Naive B cell (primary cell): ENCODE measurements at regions not wholly inside any gene's neighbourhood (a gene's known extent, or its start where the extent isn't known, plus 50 kb on each side); places are given as distances from the start of the nearest gene placed in this dataset.

Source experiments
- ATAC-seq, 2 donors: fragments of 150-1000 bp; cut with Tn5 transposase; 2 replicates each; pipeline ENCODE4 v1.10.0; 2021; ENCODE audit warnings: low read depth in 2 of 2, mild to moderate bottlenecking in 2 of 2, moderate library complexity in 2 of 2
- DNase-seq: peaks from one replicate; pipeline ENCODE4 v3.0.0; 2022
- H3K27ac Mint-ChIP-seq, 6 donors: one replicate each; pipeline ENCODE4 v1.8.0; 2020 to 2022; ENCODE audit warnings: mild to moderate bottlenecking in 6 of 6, mixed read lengths in 6 of 6, moderate library complexity in 5 of 6, inconsistent platforms in 2 of 6
- H3K27me3 Mint-ChIP-seq, 3 donors: one replicate each; pipeline ENCODE4 v1.8.0; 2021 to 2022; ENCODE audit warnings: mixed read lengths in 3 of 3, mild to moderate bottlenecking in 1 of 3
- H3K36me3 Mint-ChIP-seq, 2 donors: one replicate each; pipeline ENCODE4 v1.8.0; 2020 to 2022; ENCODE audit warnings: mixed read lengths in 2 of 2, inconsistent platforms in 1 of 2, mild to moderate bottlenecking in 1 of 2
- H3K4me1 Mint-ChIP-seq, 3 donors: one replicate each; pipeline ENCODE4 v1.8.0; 2020 to 2022; ENCODE audit warnings: mixed read lengths in 3 of 3, inconsistent platforms in 1 of 3, mild to moderate bottlenecking in 1 of 3, moderate library complexity in 1 of 3
- H3K4me3 Mint-ChIP-seq, 8 donors: one replicate each; pipeline ENCODE4 v1.8.0; 2020 to 2022; ENCODE audit warnings: mild to moderate bottlenecking in 8 of 8, mixed read lengths in 8 of 8, moderate library complexity in 8 of 8, inconsistent platforms in 2 of 8
- H3K9me3 Mint-ChIP-seq, 7 donors: one replicate each; pipeline ENCODE4 v1.8.0; 2020 to 2022; ENCODE audit warnings: mixed read lengths in 7 of 7, mild to moderate bottlenecking in 5 of 7, inconsistent platforms in 2 of 7, moderate library complexity in 1 of 7

GRCh38 chr2:188204824-188205223 lies 86.8 kb upstream of the GULP1 start:
- Mint-ChIP-seq H3K4me1 (no peaks in the 10 kb centered on the region), H3K4me3 (no peak overlapping the region), H3K27me3 (no peaks in the 10 kb centered on the region), H3K27ac (no peak overlapping the region), H3K9me3 (peaks cover 0 to 16% (median 4%) of the 10 kb centered on the region in 7 donors), H3K36me3 (no peaks in the 10 kb centered on the region)
- ATAC-seq (no peak), DNase-seq (no peak)

- Mint-ChIP-seq H3K36me3 (no peaks in the 10 kb centered on the region), H3K9me3 (peaks cover 0 to 16% (median 3%) of the 10 kb centered on the region in 7 donors), H3K4me1 (no peaks in the 10 kb centered on the region), H3K27me3 (no peaks in the 10 kb centered on the region), H3K27ac (no peak overlapping the region), H3K4me3 (no peak overlapping the region)
- ATAC-seq (no peak), DNase-seq (no peak)
Observed at GRCh38 chr2:188207554-188207953, 84.1 kb upstream of the GULP1 start.

- Mint-ChIP-seq H3K9me3 (peaks cover 0 to 16% (median 3%) of the 10 kb centered on the region in 7 donors), H3K36me3 (no peaks in the 10 kb centered on the region), H3K4me1 (no peaks in the 10 kb centered on the region), H3K27ac (no peak overlapping the region), H3K27me3 (no peaks in the 10 kb centered on the region), H3K4me3 (no peak overlapping the region)
- no peak for DNase-seq
- ATAC-seq: no peak
Observed at GRCh38 chr2:188209218-188209617, 82.5 kb upstream of the GULP1 start.

GRCh38 chr2:188217264-188217663 lies 74.4 kb upstream of the GULP1 start:
- peaks cover 0 to 4% (median 0%) of the 10 kb centered on the region in 7 donors for H3K9me3 Mint-ChIP-seq
- H3K27ac Mint-ChIP-seq: no peak overlapping the region

GRCh38 chr2:188219541-188219940 lies 72.1 kb upstream of the GULP1 start:
- DNase-seq (no peak), ATAC-seq (no peak)
- Mint-ChIP-seq H3K4me1 (no peaks in the 10 kb centered on the region), H3K4me3 (no peak overlapping the region), H3K9me3 (peaks cover 0 to 4% (median 0%) of the 10 kb centered on the region in 7 donors), H3K27me3 (no peaks in the 10 kb centered on the region), H3K27ac (no peak overlapping the region), H3K36me3 (no peaks in the 10 kb centered on the region)

More at GRCh38 chr2:188217264-188217663, 74.4 kb upstream of the GULP1 start:
- H3K27me3 Mint-ChIP-seq: no peaks in the 10 kb centered on the region
- H3K36me3 Mint-ChIP-seq: no peaks in the 10 kb centered on the region
- H3K4me3 Mint-ChIP-seq: no peak overlapping the region
- no peak for ATAC-seq
- DNase-seq: no peak
- no peaks in the 10 kb centered on the region for H3K4me1 Mint-ChIP-seq

GRCh38 chr2:188220535-188220934 lies 71.1 kb upstream of the GULP1 start:
- Mint-ChIP-seq H3K36me3 (no peaks in the 10 kb centered on the region), H3K4me1 (no peaks in the 10 kb centered on the region), H3K4me3 (no peak overlapping the region), H3K27ac (no peak overlapping the region), H3K27me3 (no peaks in the 10 kb centered on the region), H3K9me3 (peaks cover 0 to 8% (median 0%) of the 10 kb centered on the region in 7 donors)
- ATAC-seq: no peak
- no peak for DNase-seq

GRCh38 chr2:188227713-188228112 lies 64.0 kb upstream of the GULP1 start:
- Mint-ChIP-seq H3K4me3 (no peak overlapping the region), H3K4me1 (no peaks in the 10 kb centered on the region), H3K36me3 (no peaks in the 10 kb centered on the region), H3K27ac (no peak overlapping the region), H3K9me3 (peaks cover 0 to 10% (median 6%) of the 10 kb centered on the region in 7 donors), H3K27me3 (no peaks in the 10 kb centered on the region)
- DNase-seq (no peak), ATAC-seq (no peak)

GRCh38 chr2:188235364-188235763 lies 56.3 kb upstream of the GULP1 start:
- Mint-ChIP-seq H3K9me3 (peaks cover 0 to 25% (median 12%) of the 10 kb centered on the region in 7 donors), H3K4me1 (no peaks in the 10 kb centered on the region), H3K4me3 (no peak overlapping the region), H3K27ac (peak overlapping the region in 1 of 6 donors; percentile 14), H3K27me3 (no peaks in the 10 kb centered on the region), H3K36me3 (no peaks in the 10 kb centered on the region)
- DNase-seq (no peak), ATAC-seq (no peak)

GRCh38 chr2:188238386-188238785 lies 53.3 kb upstream of the GULP1 start:
- Mint-ChIP-seq H3K9me3 (peaks cover 0 to 26% (median 6%) of the 10 kb centered on the region in 7 donors), H3K27ac (no peak overlapping the region), H3K4me1 (no peaks in the 10 kb centered on the region), H3K4me3 (no peak overlapping the region), H3K36me3 (no peaks in the 10 kb centered on the region), H3K27me3 (no peaks in the 10 kb centered on the region)
- ATAC-seq (no peak), DNase-seq (no peak)
